Body of pancreas (tissue), 4 donors: ENCODE measurements at regions not wholly inside any gene's neighbourhood (a gene's known extent, or its start where the extent isn't known, plus 50 kb on each side); places are given as distances from the start of the nearest gene placed in this dataset.

Experiments
- POLR2A ChIP-seq, 3 donors: fragments of 450-650 bp; IDR thresholded peaks; one replicate each; pipeline ENCODE4 v1.6.1; 2016; ENCODE audit warnings: antibody characterized with exemption in 3 of 3, mild to moderate bottlenecking in 2 of 3
- TF ChIP-seq, protein P1 (sequence below), 7 experiments: fragments of 450-650 bp in 4 of 7; fragments of 200-600 bp in 3 of 7; sonication (generic) in 3 of 7; IDR thresholded peaks; one replicate each; pipeline ENCODE4 v1.5.1; 2016 to 2019; ENCODE audit warnings: antibody characterized with exemption in 7 of 7

- TF ChIP-seq, protein P1, sequence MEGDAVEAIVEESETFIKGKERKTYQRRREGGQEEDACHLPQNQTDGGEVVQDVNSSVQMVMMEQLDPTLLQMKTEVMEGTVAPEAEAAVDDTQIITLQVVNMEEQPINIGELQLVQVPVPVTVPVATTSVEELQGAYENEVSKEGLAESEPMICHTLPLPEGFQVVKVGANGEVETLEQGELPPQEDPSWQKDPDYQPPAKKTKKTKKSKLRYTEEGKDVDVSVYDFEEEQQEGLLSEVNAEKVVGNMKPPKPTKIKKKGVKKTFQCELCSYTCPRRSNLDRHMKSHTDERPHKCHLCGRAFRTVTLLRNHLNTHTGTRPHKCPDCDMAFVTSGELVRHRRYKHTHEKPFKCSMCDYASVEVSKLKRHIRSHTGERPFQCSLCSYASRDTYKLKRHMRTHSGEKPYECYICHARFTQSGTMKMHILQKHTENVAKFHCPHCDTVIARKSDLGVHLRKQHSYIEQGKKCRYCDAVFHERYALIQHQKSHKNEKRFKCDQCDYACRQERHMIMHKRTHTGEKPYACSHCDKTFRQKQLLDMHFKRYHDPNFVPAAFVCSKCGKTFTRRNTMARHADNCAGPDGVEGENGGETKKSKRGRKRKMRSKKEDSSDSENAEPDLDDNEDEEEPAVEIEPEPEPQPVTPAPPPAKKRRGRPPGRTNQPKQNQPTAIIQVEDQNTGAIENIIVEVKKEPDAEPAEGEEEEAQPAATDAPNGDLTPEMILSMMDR (IDR thresholded peaks at IDR 0.05): no peak
- TF ChIP-seq POLR2A (IDR thresholded peaks at IDR 0.05): no peak
Observed at GRCh38 chr4:54818481-54818880, 160.7 kb downstream of the KIT start.
